GM12872 (cell line): ENCODE measurements at regions not wholly inside any gene's neighbourhood (a gene's known extent, or its start where the extent isn't known, plus 50 kb on each side); places are given as distances from the start of the nearest gene placed in this dataset.

Source experiments
- CTCF ChIP-seq: IDR thresholded peaks from 3 replicates; pipeline ENCODE4 v1.5.1; 2011; ENCODE audit warnings: low read depth, mild to moderate bottlenecking, low read length, moderate library complexity; ENCODE audit not compliant: insufficient read depth

GRCh38 chr10:25661632-25662031 is 272.4 kb upstream of the MYO3A start:
- no peak for TF ChIP-seq CTCF

- TF ChIP-seq CTCF: no peak
These were observed 267.8 kb upstream of the MYO3A start for GRCh38 chr10:25666276-25666675.

- no peak for TF ChIP-seq CTCF
These were observed 258.8 kb upstream of the MYO3A start for GRCh38 chr10:25675204-25675603.

GRCh38 chr10:25675615-25676014 is 258.4 kb upstream of the MYO3A start:
- no peak for TF ChIP-seq CTCF

- no peak for TF ChIP-seq CTCF
These were observed 255.8 kb upstream of the MYO3A start for GRCh38 chr10:25678220-25678619.

- TF ChIP-seq CTCF: no peak
These were observed 255.4 kb upstream of the MYO3A start for GRCh38 chr10:25678666-25679065.

- TF ChIP-seq CTCF: no peak
These were observed 251.7 kb upstream of the MYO3A start for GRCh38 chr10:25682203-25682851.
